Central memory CD8-positive, alpha-beta T cell (primary cell): ENCODE measurements at regions not wholly inside any gene's neighbourhood (a gene's known extent, or its start where the extent isn't known, plus 50 kb on each side); places are given as distances from the start of the nearest gene placed in this dataset.

ENCODE experiments used
- ATAC-seq: fragments of 150-1000 bp; cut with Tn5 transposase; replicated peaks from 2 replicates; pipeline ENCODE4 v1.10.0; 2022; ENCODE audit warnings: mild to moderate bottlenecking, moderate FRiP score, moderate number of reproducible peaks; ENCODE audit not compliant: poor library complexity, severe bottlenecking; ENCODE audit errors: extremely low read depth
- DNase-seq, 2 donors: peaks; one replicate each; pipeline ENCODE4 v3.0.0; 2021; ENCODE audit warnings: low spot score in 2 of 2
- H3K27ac Mint-ChIP-seq: one replicate; pipeline ENCODE4 v1.8.0; 2022; ENCODE audit warnings: low read depth, mild to moderate bottlenecking, moderate library complexity, mixed read lengths
- H3K27me3 Mint-ChIP-seq: one replicate; pipeline ENCODE4 v1.8.0; 2022; ENCODE audit warnings: mixed read lengths
- H3K36me3 Mint-ChIP-seq: one replicate; pipeline ENCODE4 v1.8.0; 2022; ENCODE audit warnings: mild to moderate bottlenecking, moderate library complexity, mixed read lengths; ENCODE audit not compliant: insufficient read depth
- H3K4me1 Mint-ChIP-seq: one replicate; pipeline ENCODE4 v1.8.0; 2022; ENCODE audit warnings: mixed read lengths
- H3K4me3 Mint-ChIP-seq: one replicate; pipeline ENCODE4 v1.8.0; 2022; ENCODE audit warnings: mild to moderate bottlenecking, moderate library complexity, mixed read lengths
- H3K9me3 Mint-ChIP-seq: one replicate; pipeline ENCODE4 v1.8.0; 2022; ENCODE audit warnings: mixed read lengths

- Mint-ChIP-seq H3K9me3 (no peaks in the 10 kb centered on the region), H3K4me3 (no peak overlapping the region), H3K27ac (no peak overlapping the region), H3K27me3 (peaks cover 45% of the 10 kb centered on the region), H3K4me1 (no peaks in the 10 kb centered on the region), H3K36me3 (peaks cover 2% of the 10 kb centered on the region)
- no peak for DNase-seq
- no peak for ATAC-seq
These were observed 112.0 kb downstream of the OLFM1 start for GRCh38 chr9:135199489-135199888.

DNA sequence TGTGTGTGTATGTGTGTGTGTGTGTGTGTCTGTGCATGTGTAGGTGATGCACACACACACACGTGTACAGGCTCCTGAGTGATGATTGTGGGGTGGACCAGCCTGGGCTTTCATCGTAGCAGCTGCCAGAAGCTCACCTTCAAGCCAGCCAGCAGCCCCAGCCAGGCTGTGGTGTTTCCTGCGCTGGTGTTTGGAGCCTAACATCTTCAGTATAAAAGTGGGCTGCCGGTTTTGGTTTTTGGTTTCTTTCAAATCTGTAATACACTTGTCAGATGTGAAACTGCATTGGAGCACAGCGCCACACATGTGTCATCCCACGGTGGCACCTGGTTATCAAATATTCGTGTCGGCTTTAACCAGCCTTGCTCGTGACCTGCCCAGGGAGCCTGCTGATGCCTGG lies 114.2 kb downstream of the OLFM1 start:
- Mint-ChIP-seq H3K27ac (no peak overlapping the region), H3K36me3 (peaks cover 2% of the 10 kb centered on the region), H3K9me3 (no peaks in the 10 kb centered on the region), H3K4me3 (no peak overlapping the region), H3K27me3 (peaks cover 56% of the 10 kb centered on the region), H3K4me1 (no peaks in the 10 kb centered on the region)
- DNase-seq = no peak
- no peak for ATAC-seq

- H3K4me3 Mint-ChIP-seq = no peak overlapping the region
- H3K9me3 Mint-ChIP-seq = no peaks in the 10 kb centered on the region
- ATAC-seq (no peak), DNase-seq (no peak)
- H3K4me1 Mint-ChIP-seq = no peaks in the 10 kb centered on the region
- no peak overlapping the region for H3K27ac Mint-ChIP-seq
- H3K27me3 Mint-ChIP-seq = peaks cover 42% of the 10 kb centered on the region
- H3K36me3 Mint-ChIP-seq = peaks cover 2% of the 10 kb centered on the region
These were observed 116.7 kb downstream of the OLFM1 start for GRCh38 chr9:135204177-135204576.

- H3K27ac Mint-ChIP-seq = no peak overlapping the region
- peaks cover 2% of the 10 kb centered on the region for H3K36me3 Mint-ChIP-seq
- H3K27me3 Mint-ChIP-seq = peaks cover 20% of the 10 kb centered on the region
- ATAC-seq (no peak), DNase-seq (no peak)
- no peaks in the 10 kb centered on the region for H3K4me1 Mint-ChIP-seq
- H3K9me3 Mint-ChIP-seq = no peaks in the 10 kb centered on the region
- no peak overlapping the region for H3K4me3 Mint-ChIP-seq
These were observed 121.7 kb downstream of the OLFM1 start for GRCh38 chr9:135209136-135209535.

- Mint-ChIP-seq H3K4me1 (no peaks in the 10 kb centered on the region), H3K36me3 (peaks cover 1% of the 10 kb centered on the region), H3K9me3 (no peaks in the 10 kb centered on the region), H3K27ac (no peak overlapping the region), H3K4me3 (no peak overlapping the region), H3K27me3 (peaks cover 21% of the 10 kb centered on the region)
- ATAC-seq (no peak), DNase-seq (no peak)
These were observed 122.4 kb downstream of the OLFM1 start for GRCh38 chr9:135209852-135210251.

GRCh38 chr9:135210676-135211523 lies 123.4 kb downstream of the OLFM1 start:
- no peak for DNase-seq
- Mint-ChIP-seq H3K4me3 (no peak overlapping the region), H3K27ac (no peak overlapping the region), H3K9me3 (no peaks in the 10 kb centered on the region), H3K4me1 (no peaks in the 10 kb centered on the region), H3K27me3 (peaks cover 20% of the 10 kb centered on the region), H3K36me3 (no peaks in the 10 kb centered on the region)
- no peak for ATAC-seq

DNA sequence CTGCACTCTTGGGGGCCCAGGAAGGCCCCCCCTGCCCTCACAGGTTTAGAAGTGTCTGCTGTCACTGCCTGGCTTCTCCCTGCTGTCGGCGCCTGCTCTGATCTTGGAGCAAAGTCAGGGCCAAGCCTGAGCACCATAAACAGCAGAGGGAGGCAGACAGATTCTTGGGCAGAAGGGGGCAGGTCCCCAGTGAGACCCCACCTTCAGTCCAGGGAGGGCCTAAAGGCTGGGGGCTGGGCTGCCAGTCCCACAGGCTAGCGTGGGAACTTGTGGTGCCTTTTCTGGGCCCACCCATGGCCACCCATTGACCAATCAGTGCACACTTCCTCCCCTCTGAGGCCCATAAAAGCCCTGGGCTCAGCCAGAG lies 124.0 kb downstream of the OLFM1 start:
- Mint-ChIP-seq H3K36me3 (no peaks in the 10 kb centered on the region), H3K27me3 (peaks cover 22% of the 10 kb centered on the region), H3K4me3 (no peak overlapping the region), H3K9me3 (no peaks in the 10 kb centered on the region), H3K4me1 (no peaks in the 10 kb centered on the region), H3K27ac (no peak overlapping the region)
- no peak for DNase-seq
- ATAC-seq = no peak

DNA sequence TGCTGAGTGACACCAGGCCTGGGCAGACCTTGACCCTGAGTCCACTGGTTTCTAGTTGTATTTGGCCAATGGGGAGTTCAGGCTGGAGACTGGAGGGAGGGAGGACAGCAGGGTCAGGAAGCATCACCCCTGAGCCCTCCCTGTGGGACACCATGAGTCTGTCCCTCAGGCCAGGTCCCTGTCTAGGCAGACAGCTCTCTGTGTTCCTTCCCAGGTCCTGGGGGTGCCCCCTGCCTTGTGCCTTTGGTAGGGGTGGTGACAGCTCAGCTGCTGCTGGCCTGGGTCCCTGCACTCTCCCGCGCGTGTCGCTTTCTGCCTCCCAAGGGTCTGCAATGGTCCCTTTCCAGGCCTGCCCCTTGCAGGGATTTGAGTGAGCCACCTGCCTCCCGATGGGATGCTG lies 125.5 kb downstream of the OLFM1 start:
- no peaks in the 10 kb centered on the region for H3K4me1 Mint-ChIP-seq
- no peaks in the 10 kb centered on the region for H3K36me3 Mint-ChIP-seq
- H3K4me3 Mint-ChIP-seq = no peak overlapping the region
- no peaks in the 10 kb centered on the region for H3K9me3 Mint-ChIP-seq
- H3K27me3 Mint-ChIP-seq = peaks cover 28% of the 10 kb centered on the region
- ATAC-seq (no peak), DNase-seq (no peak)
- no peak overlapping the region for H3K27ac Mint-ChIP-seq

- no peak overlapping the region for H3K4me3 Mint-ChIP-seq
- H3K27me3 Mint-ChIP-seq = peaks cover 32% of the 10 kb centered on the region
- DNase-seq = no peak
- H3K4me1 Mint-ChIP-seq = no peaks in the 10 kb centered on the region
- H3K27ac Mint-ChIP-seq = no peak overlapping the region
- no peaks in the 10 kb centered on the region for H3K9me3 Mint-ChIP-seq
- no peak for ATAC-seq
- no peaks in the 10 kb centered on the region for H3K36me3 Mint-ChIP-seq
These were observed 126.1 kb downstream of the OLFM1 start for GRCh38 chr9:135213566-135213965.

- Mint-ChIP-seq H3K27me3 (peaks cover 32% of the 10 kb centered on the region), H3K36me3 (no peaks in the 10 kb centered on the region), H3K4me3 (no peak overlapping the region), H3K27ac (no peak overlapping the region), H3K4me1 (no peaks in the 10 kb centered on the region), H3K9me3 (no peaks in the 10 kb centered on the region)
- DNase-seq = no peak
- no peak for ATAC-seq
These were observed 126.7 kb downstream of the OLFM1 start for GRCh38 chr9:135214054-135214640.

DNA sequence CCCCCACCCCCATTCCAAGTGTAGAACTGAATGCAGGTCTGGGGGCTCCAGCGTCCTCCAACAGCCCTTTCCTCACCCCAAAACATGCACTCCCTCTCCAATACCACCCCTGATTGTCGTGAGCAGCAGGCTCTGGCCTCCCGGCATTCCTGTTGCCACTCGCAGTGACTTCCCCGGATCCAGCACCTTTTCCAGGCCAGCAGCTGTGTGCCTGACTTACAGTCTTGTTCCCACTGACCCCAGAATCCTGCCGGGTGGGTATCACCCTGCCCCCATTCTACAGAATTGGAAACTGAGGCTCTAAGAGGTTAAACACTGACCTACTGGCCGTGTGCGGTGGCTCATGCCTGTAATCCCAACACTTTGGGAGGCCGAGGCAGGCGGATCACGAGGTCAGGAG lies 127.2 kb downstream of the OLFM1 start:
- H3K4me1 Mint-ChIP-seq = no peaks in the 10 kb centered on the region
- H3K9me3 Mint-ChIP-seq = no peaks in the 10 kb centered on the region
- ATAC-seq (no peak), DNase-seq (no peak)
- H3K4me3 Mint-ChIP-seq = no peak overlapping the region
- no peak overlapping the region for H3K27ac Mint-ChIP-seq
- peaks cover 32% of the 10 kb centered on the region for H3K27me3 Mint-ChIP-seq
- no peaks in the 10 kb centered on the region for H3K36me3 Mint-ChIP-seq

DNA sequence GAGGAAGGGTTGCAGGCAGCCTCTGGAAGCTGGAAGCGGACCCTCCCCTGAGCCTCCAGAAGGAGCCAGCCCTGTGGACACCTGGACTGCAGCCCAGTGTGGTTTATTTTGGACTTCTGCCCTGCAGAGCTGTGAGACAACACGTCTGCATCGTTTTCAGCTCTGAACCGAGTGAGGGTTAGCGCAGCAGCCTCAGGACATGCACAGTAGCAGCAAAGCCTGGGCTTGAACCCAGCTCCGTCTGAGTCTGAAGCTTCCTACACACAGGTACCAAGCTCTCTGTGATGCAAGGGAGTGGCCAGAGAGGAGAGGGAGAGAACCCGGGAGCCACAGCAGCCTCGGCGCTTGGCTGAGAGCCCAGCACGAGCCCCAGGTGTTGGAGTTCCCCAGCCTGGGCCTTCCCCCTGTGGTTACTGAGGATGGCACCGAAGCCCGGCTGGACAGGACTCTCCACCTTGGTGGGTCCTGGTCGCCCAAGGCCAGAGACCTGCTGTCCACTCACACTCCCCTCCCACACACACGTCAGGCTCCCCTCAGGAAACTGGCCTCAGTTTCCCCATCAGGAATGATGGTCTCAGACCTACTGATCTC lies 128.2 kb downstream of the OLFM1 start:
- Mint-ChIP-seq H3K27ac (no peak overlapping the region), H3K4me3 (no peak overlapping the region), H3K9me3 (no peaks in the 10 kb centered on the region), H3K36me3 (no peaks in the 10 kb centered on the region), H3K27me3 (peaks cover 32% of the 10 kb centered on the region), H3K4me1 (no peaks in the 10 kb centered on the region)
- no peak for DNase-seq
- ATAC-seq = no peak

DNA sequence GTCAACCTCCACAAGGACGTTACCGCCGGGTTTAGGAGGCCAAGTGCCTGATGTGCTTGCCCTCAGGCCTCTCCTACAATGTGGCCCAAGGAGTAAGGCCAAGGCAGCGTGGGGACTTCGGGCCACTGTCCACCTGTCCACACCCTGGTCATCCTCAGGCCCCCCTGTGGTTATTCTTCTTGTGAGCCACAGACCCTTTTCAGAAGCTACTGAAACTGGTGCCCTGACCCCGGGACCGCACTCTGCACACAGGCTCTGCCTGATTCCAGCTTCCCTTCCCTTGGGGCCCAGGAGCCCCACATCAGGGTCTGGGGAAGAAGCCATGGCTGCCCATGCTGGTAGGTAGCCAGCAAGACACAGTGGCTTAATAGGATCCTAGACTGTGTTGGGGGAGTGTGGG lies 128.8 kb downstream of the OLFM1 start:
- no peaks in the 10 kb centered on the region for H3K9me3 Mint-ChIP-seq
- ATAC-seq (no peak), DNase-seq (no peak)
- no peak overlapping the region for H3K27ac Mint-ChIP-seq
- no peaks in the 10 kb centered on the region for H3K4me1 Mint-ChIP-seq
- peaks cover 32% of the 10 kb centered on the region for H3K27me3 Mint-ChIP-seq
- no peaks in the 10 kb centered on the region for H3K36me3 Mint-ChIP-seq
- H3K4me3 Mint-ChIP-seq = no peak overlapping the region
